Sigmoid colon (tissue), 4 donors: ENCODE measurements at regions not wholly inside any gene's neighbourhood (a gene's known extent, or its start where the extent isn't known, plus 50 kb on each side); places are given as distances from the start of the nearest gene placed in this dataset.

Source experiments
- EP300 ChIP-seq, 4 donors: sonication (generic); formaldehyde crosslinking; IDR thresholded peaks; one replicate each; pipeline ENCODE4 v1.6.1; 2017; ENCODE audit warnings: antibody characterized with exemption in 4 of 4
- POLR2AphosphoS5 ChIP-seq, 4 donors: sonication (generic); formaldehyde crosslinking; IDR thresholded peaks; one replicate each; pipeline ENCODE4 v1.6.1; 2017; ENCODE audit warnings: antibody characterized with exemption in 4 of 4

DNA sequence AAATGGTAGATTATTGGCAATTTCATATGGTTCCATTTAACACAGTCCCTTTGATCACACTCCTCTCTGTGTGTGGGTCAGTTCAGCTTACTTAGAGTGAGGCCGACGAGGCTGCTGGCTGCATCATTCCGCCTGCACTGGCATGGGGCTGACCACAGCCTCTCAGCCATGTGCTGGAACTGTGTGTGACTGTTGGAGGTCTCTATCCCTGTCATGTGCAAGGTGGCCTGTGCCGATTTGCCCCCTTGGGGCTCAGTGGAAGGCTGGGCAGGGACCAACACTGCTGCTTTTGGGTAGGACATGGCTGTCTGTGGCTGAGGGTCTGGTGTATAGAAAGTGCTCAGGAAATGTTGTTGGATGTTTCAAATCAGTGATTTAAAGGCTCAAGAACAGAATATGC, 454.0 kb upstream of the HS6ST1 start:
- TF ChIP-seq POLR2AphosphoS5 (IDR thresholded peaks at IDR 0.05) (no peak), EP300 (IDR thresholded peaks at IDR 0.05) (no peak)
